Epithelial cell of prostate (primary cell): ENCODE measurements at regions not wholly inside any gene's neighbourhood (a gene's known extent, or its start where the extent isn't known, plus 50 kb on each side); places are given as distances from the start of the nearest gene placed in this dataset.
A peak's percentile ranks its signal among the peaks of the same experiment; 100 is the strongest.

ENCODE experiments used
- DNase-seq: peaks from one replicate; pipeline ENCODE4 v3.0.0-alpha.2; 2011; ENCODE audit warnings: low read depth, low spot score
- H3K27ac ChIP-seq: fragments of 450-650 bp; 2 replicates; pipeline ENCODE4 v1.5.1; 2017; ENCODE audit warnings: mild to moderate bottlenecking

DNA sequence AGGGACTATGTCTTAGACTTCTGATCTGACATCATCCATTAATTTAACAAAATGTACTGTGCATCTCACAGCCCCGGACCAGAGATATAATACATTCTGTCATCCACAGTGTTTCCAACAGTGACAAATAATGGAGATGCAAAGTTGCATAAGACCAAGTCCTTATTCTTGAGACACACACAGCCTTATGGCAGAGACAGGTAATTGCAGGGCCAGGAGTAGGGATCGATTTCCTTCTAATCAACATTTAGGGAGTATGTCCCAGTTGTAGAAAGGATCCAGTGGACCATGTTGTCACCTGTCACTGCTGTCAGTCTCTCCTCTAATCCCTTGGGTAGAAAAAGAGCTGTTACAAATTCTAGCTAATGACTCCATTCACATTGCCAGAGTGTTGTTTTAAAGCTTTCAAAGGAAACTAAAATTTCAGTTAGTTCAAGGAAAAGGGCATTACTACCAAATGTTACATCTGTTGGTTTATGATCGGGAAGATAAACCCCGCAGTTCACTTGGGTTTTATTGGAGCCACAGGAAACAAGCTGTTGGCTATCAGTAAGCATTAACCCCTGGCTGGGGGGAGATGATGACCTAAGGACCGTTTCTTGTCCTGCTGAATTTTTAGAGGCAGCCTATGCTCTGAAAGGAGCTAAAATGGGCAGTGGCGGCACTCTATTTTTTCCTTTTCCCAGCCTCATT is 111.4 kb upstream of the ATXN1 start:
- H3K27ac ChIP-seq, result no peak overlapping the region
- no peak for DNase-seq

DNA sequence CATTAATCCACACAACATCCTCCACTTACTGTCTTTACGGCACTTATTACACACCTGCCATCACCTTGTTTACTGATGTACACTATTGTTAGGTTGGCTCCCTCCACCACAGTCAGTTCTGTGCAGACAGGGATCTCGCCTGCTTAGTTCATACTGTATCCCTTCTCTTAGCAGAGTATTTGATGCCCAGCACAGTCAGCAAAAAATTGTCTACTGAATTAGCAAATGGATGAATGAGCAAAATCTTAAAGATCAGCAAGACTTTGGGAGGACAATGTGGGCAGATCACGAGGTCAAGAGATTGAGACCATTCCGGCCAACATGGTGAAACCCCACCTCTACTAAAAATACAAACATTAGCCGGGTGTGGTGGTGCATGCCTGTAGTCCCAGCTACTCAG is 109.8 kb upstream of the ATXN1 start:
- H3K27ac ChIP-seq, result no peak overlapping the region
- DNase-seq, result no peak

DNA sequence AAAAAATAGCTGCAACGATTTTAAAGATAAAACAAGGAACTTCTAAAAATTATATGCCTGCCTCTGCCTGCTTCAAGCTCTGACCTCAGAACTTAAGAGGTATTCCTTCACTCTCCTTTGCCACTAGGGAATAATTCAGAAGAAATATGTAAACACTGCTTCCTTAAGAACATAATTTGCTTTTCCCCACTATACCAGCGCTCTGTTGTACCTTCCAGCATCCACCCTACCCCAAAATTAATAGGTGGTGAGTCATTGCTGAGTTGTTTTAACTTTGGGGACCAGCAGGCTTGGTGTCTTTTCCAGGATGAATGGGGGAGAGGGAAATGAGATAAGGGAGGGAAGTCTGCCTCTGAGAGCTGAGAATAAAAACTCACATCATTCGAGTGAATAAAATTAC is 107.7 kb upstream of the ATXN1 start:
- no peak overlapping the region for H3K27ac ChIP-seq
- DNase-seq, result no peak

DNA sequence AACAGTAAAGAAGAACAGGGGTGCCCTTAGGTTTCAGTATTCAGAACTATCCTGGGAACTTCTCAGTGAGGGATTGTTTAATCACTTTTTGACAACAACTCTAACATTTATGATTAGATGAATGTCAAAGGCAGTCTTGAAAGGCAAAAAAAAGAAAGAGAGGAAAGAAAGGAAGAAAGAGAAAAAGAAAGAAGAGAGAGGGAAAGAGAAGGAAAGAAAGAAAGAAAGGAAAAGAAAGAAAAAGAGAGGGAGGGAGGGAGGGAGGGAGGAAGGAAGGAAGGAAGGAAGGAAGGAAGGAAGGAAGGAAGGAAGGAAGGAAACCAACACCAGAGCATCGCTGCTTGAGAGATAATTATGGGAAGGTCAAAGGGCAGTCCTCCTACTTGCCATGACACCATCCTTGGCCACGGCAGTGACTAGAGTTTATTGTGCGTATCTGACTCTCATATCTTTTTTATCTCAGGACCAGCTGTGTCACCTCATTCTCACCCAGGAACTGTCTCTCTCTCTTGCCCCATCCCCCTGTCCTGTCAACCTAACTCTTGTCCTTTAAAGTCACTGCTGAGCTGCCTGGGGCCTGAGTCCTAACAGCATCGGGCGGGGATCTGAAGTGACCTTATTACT is 96.8 kb upstream of the ATXN1 start:
- H3K27ac ChIP-seq, result no peak overlapping the region
- no peak for DNase-seq

DNA sequence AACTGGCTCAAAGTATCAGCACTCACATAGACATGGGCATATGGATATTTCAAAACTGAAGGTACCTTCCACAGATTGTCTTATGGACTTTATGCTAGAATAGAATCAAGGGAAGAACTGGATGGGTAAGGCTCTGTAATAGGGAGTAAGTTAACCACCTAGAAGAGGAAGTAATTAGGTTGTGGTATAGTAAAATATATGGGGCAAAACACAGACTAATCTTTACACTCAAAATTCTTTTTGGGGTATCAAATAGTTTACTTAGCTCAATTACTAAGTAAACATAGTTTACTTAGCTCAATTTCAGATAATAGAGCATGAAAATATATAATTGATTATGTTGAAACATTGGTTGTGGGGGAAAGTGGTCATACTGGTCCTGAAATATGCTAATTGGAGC is 94.2 kb upstream of the ATXN1 start:
- no peak for DNase-seq
- no peak overlapping the region for H3K27ac ChIP-seq

DNA sequence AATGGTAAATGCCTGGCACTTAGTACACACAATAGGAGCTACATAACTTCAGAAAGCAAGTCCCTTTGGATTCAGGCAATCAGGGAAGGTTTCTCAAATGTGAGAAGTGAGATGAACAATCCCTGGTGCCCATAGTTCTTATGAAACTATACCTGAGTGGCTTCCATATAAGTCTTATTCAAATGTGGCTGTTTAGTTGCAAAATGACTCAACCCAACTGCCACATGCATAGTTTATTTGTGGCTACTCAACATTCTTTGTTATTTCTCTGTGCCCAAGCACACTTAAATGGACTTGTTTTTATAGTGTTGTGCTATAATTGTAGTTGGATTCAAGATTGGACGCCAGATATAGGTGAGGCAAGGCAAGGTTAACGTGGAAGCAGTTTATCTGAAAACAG is 93.7 kb upstream of the ATXN1 start:
- H3K27ac ChIP-seq, result no peak overlapping the region
- peak; percentile 14 for DNase-seq

DNA sequence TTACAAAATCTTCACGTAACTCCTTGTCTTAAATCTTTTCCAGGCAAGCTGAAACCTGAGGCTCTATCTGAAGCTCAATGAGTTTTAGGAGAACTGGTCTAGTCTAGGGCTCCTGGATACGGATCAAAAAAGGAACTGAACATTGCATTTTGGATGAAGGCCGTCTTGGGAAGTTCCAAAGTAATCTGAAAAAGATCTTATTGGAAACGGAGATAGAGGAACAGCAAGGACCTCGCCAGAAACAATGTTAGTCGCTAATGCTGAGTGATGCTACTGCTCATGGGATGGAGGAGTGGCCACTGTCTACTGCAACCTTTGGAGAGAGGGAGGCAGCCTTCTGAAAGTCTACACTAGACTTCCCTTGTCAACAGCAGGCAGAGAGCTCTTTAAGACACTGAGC is 91.4 kb upstream of the ATXN1 start:
- no peak for DNase-seq
- no peak overlapping the region for H3K27ac ChIP-seq

DNA sequence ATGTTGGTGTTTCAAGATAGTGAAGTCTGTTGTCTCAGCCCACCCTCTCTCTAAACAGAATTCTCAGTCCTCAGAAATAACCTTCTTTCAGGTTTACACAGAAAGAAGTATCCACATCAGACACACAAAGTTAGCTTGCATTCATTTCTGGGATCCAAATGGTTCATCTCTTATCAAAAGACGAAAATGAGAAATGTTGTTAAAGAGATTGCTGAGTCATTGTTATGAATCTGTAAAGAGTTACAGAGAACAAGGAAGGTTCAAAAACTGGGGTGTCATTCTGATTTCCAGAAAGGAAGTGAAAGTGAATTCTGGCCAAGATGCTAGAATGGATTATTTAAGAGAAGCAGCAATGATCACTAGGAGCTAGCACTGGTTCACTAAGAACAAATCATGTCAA is 90.5 kb upstream of the ATXN1 start:
- no peak overlapping the region for H3K27ac ChIP-seq
- DNase-seq, result no peak

DNA sequence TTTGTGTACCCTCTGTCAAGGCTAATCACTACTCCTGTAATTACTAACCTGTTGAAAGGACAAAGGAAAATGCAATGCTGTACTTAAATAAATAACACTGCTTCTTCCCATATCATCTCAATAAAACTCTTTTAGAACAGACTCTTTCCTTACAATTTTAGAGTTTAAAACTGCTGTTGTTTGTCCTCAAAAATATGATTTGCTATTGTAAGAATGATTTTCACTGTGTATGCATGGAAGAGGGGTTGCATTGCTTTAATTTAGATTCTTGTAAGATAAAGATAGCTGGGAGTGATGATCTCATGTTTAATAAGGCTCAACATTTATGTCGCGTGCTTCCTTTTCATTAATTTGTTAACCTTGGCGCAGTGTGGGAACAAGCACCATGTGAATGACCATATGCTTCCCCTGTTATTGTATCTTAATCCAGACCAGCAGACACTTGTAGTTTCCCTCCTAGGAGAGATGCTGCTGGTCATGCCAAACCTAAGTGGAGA is 89.8 kb upstream of the ATXN1 start:
- no peak overlapping the region for H3K27ac ChIP-seq

DNA sequence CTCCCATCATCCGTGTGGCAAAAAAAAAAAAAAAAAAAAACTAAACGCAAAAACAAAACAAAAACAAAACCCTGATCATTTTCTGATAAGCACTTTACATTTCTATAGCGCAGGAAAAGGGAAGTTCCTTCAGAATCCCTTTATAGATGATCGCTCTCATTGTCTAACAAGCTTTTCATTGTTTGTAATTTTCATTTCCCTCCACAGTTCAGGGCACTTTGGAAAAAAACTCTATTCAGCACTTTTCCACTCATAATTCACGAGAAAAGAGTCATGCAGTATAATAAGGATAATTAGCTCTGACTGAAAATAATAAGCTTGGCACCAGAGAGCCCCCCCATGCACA is 89.4 kb upstream of the ATXN1 start:
- no peak for DNase-seq
- H3K27ac ChIP-seq, result no peak overlapping the region

More for the DNA sequence above, 89.8 kb upstream of the ATXN1 start:
- DNase-seq, result no peak

DNA sequence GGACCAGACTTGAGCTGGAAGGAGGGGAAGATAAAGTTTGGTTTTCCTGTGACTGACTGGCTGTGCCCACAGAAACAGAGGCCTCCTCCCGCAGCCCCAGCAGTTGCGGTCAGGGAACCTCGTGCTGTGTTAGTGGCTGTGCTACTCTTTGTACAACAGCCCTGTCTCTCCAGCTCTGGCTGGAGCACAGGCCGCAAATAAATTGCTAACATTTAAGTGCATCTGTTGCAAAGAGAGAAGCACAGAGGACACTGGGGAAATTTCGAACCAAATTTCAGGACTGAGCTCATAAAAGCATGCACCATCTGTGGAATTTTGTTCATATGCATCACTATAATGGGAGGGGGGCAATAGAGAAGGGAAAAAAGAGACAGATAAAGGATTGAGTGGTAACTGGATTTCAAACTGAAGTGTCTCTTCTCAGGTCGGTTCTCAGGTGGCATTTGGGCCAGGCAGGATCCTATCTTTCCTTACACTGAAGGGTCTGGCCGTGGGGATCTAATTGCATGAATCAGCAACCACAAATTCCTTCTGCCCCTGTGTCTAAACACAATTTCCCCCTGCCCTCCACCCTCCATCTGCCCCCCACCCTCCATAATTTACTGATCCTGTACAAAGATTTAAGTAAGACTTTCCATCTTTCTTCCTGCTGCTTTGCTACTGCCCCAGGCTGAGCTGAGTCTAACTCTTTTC is 88.9 kb upstream of the ATXN1 start:
- H3K27ac ChIP-seq, result peak overlapping the region; percentile 42

DNA sequence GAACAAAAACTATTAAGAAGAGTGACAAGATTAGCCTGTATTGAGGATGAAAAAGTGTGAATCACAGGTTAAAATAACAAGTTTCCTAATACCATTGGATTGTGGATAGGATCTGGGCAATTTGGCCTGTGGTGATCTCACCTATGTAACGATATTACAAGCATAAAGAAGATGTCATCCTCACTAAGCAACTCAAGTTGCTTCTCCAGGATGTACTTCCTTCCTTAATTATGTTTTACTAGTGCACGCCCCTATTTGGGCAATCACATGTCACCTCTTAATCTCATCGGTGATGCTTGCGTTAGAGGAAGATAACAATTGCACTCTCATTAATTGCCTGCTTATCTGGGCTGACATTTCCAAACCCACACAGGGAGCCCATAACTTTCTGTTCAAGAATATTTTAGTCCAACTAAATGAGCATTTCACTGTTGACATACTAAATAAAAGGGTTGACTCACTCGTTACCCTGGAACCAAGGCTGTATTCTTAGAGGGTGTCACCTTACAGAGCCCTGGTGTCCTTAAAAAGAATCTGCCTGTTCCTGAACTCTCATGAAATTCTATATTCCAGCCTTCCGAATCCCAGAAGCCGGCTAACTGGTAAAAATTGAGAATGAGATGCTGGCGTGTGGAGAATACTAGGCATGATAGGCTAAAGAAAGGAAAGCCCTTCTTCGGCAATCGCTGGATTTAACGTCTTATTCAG is 88.2 kb upstream of the ATXN1 start:
- peak; percentile 18 for DNase-seq
- peak overlapping the region; percentile 42 for H3K27ac ChIP-seq

More for the DNA sequence above, 88.9 kb upstream of the ATXN1 start:
- no peak for DNase-seq

DNA sequence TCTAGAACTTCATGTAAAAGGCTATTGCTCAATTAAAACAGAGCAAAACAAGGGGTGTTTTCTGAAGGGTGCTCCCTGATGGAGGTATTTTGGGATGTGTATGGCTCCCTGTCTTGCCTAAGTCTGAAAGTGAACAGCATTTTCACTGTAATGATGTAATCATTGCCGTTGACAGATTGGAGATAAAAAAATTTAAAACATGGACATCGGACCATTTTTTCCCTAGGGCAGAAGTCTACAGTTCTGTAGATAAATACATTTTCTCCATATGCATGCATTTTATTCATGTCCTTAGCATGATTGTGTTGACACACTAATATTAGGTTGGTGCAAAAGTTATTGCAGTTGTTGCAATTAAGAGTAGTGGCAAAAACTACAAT is 85.1 kb upstream of the ATXN1 start:
- no peak for DNase-seq

DNA sequence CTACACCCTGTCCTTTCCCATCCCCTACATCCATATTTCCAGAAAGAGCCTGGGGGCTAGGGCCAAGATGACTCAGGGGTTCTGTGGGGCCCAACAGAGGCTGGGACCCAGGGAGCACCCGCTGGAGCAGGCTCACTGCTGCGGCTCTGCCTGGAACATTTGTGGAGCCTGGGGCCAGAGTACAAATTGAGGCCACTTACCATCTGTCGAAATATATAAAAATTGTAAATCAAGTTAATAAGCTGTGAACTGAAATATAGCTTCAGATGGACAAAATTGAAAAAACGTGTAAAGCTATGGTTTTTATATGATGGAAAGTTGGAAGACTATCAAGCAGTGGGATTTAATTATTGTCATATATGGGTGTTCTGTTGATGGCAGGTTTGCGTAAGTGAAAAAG is 82.9 kb upstream of the ATXN1 start:
- no peak for DNase-seq
- H3K27ac ChIP-seq, result no peak overlapping the region

More for the DNA sequence above, 85.1 kb upstream of the ATXN1 start:
- no peak overlapping the region for H3K27ac ChIP-seq

DNA sequence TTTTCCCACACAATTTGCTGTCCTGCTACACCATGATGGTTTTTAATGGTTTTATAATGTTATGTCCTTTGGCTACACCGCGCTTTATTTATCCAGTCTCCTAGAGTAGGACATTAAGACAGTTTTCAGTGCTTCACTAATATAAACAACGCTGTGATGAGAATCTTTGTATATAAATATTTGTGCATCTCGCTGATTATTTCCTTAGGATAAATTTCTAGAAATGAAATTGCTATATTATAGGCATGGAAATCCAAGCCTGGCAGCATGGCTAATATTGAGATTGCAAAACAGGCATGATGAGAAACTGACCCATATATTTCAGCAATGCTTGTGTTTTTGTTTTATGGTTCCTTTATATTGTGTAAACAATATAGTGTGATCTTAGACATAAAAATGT is 81.4 kb upstream of the ATXN1 start:
- no peak for DNase-seq

DNA sequence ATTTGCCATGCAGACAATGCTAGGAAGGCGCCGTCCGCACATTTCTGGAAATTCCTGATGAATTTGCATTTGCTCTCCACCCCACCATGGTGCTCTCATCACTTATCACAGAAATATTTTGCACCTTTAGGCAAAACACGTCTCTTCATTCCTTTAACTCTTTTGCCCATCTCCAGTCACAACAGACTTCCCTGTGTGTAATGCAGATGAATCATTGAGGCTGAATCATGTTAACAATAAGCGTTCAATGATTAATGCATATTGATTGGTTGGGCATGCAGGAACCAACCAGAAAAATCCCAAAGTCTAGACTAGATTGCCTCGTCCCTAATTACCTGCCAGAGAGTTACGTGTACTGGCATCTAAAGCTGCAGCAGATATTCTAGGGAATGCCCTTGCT is 80.0 kb upstream of the ATXN1 start:
- DNase-seq, result peak; percentile 61
- peak overlapping the region; percentile 17 for H3K27ac ChIP-seq

More for the DNA sequence above, 81.4 kb upstream of the ATXN1 start:
- no peak overlapping the region for H3K27ac ChIP-seq

DNA sequence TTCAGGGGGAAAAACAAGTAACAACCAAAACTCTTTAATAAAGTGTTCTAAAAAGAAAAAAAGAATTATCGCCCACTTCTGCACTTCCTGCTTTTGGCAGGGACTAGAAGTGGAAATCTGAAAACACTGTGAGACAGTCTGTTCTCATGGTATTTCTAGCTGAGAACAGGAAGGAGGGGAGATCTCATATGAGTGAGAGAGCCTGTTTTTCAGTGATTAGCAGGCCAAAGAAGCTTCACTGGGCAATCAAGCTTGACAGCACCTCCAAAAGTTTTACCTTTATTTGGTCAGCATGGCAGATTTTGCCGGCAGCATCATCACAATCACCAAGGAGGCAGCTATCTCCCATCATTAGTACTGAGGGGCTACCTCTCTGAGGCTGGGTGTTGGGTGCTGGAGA is 79.5 kb upstream of the ATXN1 start:
- peak overlapping the region; percentile 17 for H3K27ac ChIP-seq
- no peak for DNase-seq

DNA sequence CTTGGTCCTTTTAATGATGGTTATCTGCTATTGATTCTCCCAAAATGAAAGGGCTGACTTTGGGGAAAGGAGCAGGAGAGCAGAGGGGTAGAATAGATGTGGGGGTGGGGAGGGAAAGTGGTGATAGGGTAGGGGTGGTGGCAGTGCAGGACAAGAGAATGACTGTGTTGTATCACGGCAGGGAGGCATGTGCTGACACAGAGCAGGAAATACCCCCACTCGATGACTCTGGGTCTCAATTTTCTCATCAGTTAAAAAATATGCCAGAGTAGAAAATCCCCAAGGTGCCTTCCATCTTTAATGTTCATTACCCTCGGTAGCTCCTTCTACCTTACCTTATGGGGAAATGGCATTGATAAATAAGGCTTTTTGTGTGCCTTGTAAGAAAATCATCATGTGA is 79.0 kb upstream of the ATXN1 start:
- no peak for DNase-seq
- no peak overlapping the region for H3K27ac ChIP-seq

DNA sequence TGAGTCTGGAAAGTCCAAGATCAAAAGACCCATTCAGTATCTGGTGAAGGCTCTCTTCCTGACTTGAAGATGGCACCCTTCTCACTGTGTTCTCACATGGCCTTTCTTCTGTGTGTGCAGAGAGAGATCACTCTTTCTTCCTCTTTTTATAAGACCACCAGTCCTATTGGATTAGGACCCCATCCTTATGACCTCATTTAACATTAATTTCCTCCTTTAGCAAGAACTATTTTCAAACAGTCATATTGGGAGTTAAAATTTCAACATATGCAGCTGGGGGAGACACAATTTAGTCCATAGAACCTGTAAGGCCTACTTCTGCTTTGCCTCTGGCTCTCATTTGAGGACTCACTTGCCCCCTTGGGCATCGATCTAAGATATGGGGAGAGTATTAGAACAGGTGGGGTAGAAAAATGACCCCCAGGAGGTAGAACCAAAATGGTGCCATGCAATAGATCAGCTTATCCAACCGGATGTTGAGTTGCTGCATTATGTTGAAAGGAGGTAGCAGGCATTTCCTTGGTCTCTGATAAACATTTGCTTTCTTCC is 78.4 kb upstream of the ATXN1 start:
- H3K27ac ChIP-seq, result no peak overlapping the region

DNA sequence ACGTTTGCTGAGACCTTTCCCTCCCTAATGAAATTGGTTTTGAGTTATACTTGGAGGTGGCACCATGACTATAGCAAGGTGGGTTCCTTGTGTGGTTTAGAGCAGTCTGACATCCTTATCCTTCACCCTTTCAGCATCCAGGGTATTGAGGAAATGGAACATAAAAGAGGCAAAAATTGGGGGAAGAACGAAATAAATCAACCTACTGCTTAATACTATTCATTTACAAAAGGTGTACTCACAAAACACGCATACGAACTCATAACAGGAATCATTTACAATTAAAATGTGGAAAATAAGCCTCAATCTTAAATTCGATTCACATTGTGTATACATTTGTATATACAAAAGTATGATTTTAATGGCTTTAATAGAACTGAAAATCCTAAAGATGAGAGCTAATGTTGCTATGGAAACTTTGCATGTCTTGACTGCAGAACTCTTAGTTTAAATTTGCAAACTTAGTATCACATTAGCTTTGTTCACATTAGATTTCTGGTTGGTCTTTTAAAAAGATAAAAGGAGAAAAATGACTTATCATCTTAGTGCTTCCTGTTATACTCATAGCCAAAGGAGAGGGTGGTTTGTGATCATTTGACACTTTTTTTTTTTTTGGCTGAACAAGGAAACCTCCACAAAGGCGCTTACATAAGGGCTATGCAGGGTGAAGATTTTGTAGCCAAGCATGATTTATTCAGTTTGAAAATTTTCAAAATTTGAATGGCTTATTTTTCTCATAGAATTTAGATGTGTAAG is 76.1 kb upstream of the ATXN1 start:
- no peak overlapping the region for H3K27ac ChIP-seq
- DNase-seq, result no peak

More for the DNA sequence above, 78.4 kb upstream of the ATXN1 start:
- DNase-seq, result no peak
